Esophagus (tissue), 2 donors: ENCODE measurements at regions not wholly inside any gene's neighbourhood (a gene's known extent, or its start where the extent isn't known, plus 50 kb on each side); places are given as distances from the start of the nearest gene placed in this dataset.

Experiments used
- H3K27ac ChIP-seq, 2 donors: one replicate each; pipeline ENCODE4 v1.5.1; 2013; ENCODE audit warnings: low read depth in 2 of 2, mild to moderate bottlenecking in 2 of 2, inconsistent platforms in 1 of 2, low read length in 1 of 2, moderate library complexity in 1 of 2
- H3K27me3 ChIP-seq, 2 donors: one replicate each; pipeline ENCODE4 v1.6.1; 2013; ENCODE audit warnings: low read length in 2 of 2, control low read depth in 1 of 2, mild to moderate bottlenecking in 1 of 2; ENCODE audit not compliant: insufficient read depth in 2 of 2, control insufficient read depth in 1 of 2
- H3K36me3 ChIP-seq, 2 donors: one replicate each; pipeline ENCODE4 v1.6.1; 2013; ENCODE audit warnings: low read length in 1 of 2; ENCODE audit not compliant: control insufficient read depth in 2 of 2, insufficient read depth in 2 of 2
- H3K4me1 ChIP-seq, 2 donors: one replicate each; pipeline ENCODE4 v1.6.1; 2013; ENCODE audit warnings: low read length in 1 of 2; ENCODE audit not compliant: control insufficient read depth in 2 of 2, insufficient read depth in 2 of 2
- H3K4me3 ChIP-seq, 2 donors: one replicate each; pipeline ENCODE4 v1.5.1; 2013; ENCODE audit warnings: low read length in 2 of 2, mild to moderate bottlenecking in 2 of 2, low read depth in 1 of 2, moderate library complexity in 1 of 2
- H3K9me3 ChIP-seq, 2 donors: one replicate each; pipeline ENCODE4 v1.6.1; 2013; ENCODE audit warnings: mild to moderate bottlenecking in 2 of 2, low read depth in 1 of 2, low read length in 1 of 2, moderate library complexity in 1 of 2; ENCODE audit not compliant: control insufficient read depth in 2 of 2, insufficient read depth in 1 of 2
- WGBS, 2 donors: extraction: QIAGEN DNeasy Blood & Tissue Kit; methylation state at CpG; one replicate each; pipeline ENCODE4 v1.1.7; 2013; 5-methylcytosine and 5-hydroxymethylcytosine counted together
- donor health status: healthy with polysubstance abuse.
- donor health status: Bipolar disorder and iron deficiency.

DNA sequence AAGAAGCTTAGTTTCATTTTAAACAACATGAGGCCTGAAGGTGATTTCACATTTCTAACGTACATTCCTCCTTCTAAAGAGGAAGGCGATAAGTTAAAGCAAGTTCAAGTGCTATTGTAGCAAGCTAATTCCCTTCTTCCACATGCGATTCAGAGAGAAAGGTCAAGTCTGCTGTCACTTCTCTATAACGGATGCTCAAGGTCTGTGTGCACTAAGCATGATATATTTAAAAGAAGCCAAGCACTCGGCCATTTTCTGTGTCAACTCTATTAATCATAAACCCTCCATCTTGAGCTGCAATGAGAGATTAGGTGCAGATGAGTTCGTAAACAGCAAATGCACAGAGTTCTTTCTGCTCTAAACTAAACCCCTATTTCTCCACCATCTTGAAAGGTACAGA is 568.8 kb upstream of the ZFHX3 start:
- Histone ChIP-seq H3K9me3 (no peaks in the 10 kb centered on the region), H3K27ac (no peak overlapping the region), H3K27me3 (no peaks in the 10 kb centered on the region), H3K36me3 (no peaks in the 10 kb centered on the region), H3K4me1 (no peaks in the 10 kb centered on the region), H3K4me3 (no peak overlapping the region)
- 63 to 72% methylated on average over 6 of the region's 6 CpGs for WGBS, 2 donors

DNA sequence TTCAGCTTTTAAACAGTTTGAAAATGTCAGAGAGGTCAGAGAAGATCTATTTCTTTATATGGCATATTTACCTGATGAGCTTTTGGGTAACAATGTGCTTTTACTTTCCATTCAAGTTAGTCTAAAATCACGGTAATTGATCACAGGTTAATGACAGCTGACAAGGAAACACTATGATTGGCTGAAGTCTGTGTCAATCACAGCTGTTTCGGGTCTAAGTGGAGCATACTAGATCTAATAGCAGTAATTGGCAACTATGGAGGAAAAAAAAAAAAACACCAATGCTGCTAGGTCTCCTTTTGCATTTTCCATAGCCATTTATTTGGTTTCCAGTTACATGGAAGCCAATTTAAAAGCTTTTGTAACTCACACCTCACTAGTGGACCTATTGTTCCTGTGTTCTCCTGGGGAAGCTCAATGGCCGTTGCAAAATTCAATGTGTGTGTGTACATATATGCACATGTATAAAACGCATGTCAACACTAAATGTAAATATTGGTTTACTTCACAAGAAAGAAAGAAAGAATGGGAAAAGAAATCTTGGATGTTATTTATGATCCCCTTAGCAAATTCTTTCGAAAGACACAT is 568.3 kb upstream of the ZFHX3 start:
- WGBS, 2 donors, result 65 to 69% methylated on average over 5 of the region's 5 CpGs
- no peaks in the 10 kb centered on the region for H3K4me1 ChIP-seq
- no peak overlapping the region for H3K4me3 ChIP-seq
- H3K36me3 ChIP-seq, result no peaks in the 10 kb centered on the region
- no peaks in the 10 kb centered on the region for H3K27me3 ChIP-seq
- H3K27ac ChIP-seq, result no peak overlapping the region
- no peaks in the 10 kb centered on the region for H3K9me3 ChIP-seq

DNA sequence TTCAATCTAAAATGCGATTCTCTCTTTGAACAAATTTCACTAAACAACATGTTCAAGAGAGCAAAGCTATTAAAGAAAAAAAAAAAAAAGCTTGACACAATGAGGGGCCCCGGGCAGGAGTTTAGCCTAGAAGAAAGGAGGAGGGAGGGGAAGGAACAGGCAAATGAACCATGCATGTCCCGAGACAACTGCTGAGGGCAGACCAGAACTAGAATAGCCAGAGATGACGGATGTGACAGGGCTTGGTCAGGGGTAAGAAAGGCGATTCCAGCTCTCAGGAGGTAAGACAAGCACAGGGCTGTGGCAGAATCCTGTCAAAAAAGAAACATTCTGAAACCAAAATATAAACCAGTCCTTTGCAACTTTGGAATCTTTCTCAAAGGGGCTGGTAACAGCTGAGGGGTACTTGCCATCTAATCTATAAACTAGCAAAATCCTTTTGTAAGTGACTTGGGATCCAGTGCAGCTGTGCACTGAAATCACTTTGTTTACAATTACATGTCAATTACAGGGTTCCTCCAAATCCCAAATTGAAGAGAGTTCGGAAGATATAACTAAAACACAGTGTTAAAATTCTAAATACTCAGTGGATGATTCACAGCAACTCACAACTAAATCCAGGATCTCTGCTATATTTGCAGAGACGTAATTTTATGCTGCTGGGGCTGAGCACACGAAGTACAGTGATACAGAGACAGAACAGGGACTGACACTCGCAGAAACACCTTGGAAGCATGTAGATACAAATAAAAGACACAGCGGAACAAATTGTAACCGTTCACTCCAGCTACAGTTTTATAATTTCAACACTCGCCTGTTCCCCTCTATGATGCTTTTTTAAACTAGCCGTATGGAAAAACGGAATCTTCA is 567.4 kb upstream of the ZFHX3 start:
- no peaks in the 10 kb centered on the region for H3K36me3 ChIP-seq
- 57 to 68% methylated on average over 14 of the region's 14 CpGs for WGBS, 2 donors
- no peak overlapping the region for H3K4me3 ChIP-seq
- H3K27me3 ChIP-seq, result no peaks in the 10 kb centered on the region
- no peak overlapping the region for H3K27ac ChIP-seq
- H3K9me3 ChIP-seq, result no peaks in the 10 kb centered on the region
- H3K4me1 ChIP-seq, result no peaks in the 10 kb centered on the region

DNA sequence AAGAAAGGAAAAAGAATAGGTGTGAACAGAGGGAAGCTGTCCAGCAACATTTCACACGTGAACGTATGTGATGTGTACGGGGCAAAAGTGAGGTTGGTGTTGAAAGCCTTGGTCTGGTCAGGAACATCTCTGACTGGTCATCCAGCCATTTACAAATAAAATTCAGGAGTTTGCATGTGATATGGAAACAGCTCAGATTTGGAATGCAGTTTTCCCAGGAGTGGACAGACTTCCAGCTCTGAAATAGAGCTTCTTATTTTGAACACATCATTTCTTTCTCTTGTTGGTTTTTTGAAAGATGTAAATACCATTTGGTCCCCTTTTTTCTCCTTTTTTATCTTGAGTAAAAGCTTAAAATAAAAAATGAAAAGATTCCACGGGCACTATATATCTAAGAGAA is 566.2 kb upstream of the ZFHX3 start:
- Histone ChIP-seq H3K27ac (no peak overlapping the region), H3K4me1 (no peaks in the 10 kb centered on the region)
- 82 to 87% methylated on average over 4 of the region's 4 CpGs for WGBS, 2 donors

DNA sequence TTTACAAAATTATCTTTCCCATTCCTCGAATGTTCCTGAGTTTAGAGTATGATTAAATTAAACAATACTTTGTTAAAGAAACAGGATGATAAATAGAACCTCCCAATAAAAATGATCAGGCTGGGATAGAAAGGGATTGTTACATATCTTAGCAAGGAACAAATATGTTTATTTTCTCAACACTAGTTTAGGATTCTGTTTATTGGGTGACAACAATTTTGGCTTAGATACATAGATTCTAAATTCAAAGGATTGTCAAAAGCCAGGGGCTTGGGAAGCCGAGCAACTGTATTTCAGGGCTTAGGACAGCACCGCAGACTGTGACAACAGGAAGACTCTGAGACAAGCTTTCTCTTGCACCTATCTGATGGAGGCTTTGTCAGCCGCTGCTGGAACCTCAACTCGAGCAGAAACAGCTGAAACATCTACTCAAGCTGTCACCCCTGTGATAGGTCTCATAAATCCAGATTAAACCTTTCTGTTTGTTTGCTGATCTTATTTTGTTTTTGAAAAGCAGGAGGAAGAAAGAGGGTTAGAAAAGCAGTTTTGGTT is 562.8 kb upstream of the ZFHX3 start:
- Histone ChIP-seq H3K4me1 (no peaks in the 10 kb centered on the region), H3K36me3 (no peaks in the 10 kb centered on the region), H3K27ac (no peak overlapping the region), H3K27me3 (no peaks in the 10 kb centered on the region), H3K4me3 (no peak overlapping the region), H3K9me3 (no peaks in the 10 kb centered on the region)
- WGBS, 2 donors, result 44 to 55% methylated on average over 5 of the region's 5 CpGs

More for the DNA sequence above, 566.2 kb upstream of the ZFHX3 start:
- Histone ChIP-seq H3K9me3 (no peaks in the 10 kb centered on the region), H3K4me3 (no peak overlapping the region), H3K36me3 (no peaks in the 10 kb centered on the region), H3K27me3 (no peaks in the 10 kb centered on the region)

DNA sequence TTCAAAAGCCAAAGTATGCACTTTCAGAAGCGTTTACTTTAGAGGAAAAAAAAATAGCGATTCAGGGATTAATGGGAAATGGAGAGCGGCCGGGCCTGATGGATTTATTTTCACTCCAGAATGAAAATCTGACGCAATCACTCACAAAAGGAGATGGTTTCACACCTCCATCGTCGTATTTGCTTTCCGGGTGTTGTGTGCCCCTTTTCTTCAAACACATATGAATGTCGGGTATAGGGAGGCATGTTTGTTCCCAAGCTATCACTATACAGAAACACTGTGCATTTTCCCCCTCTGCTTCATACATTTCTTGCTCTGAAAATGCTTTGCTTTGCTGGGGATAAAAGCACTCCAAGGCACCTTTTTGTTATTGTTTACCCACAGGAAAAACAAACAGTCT is 562.2 kb upstream of the ZFHX3 start:
- WGBS, 2 donors, result 36 to 48% methylated on average over 9 of the region's 9 CpGs
- no peaks in the 10 kb centered on the region for H3K27me3 ChIP-seq
- no peaks in the 10 kb centered on the region for H3K9me3 ChIP-seq
- no peak overlapping the region for H3K27ac ChIP-seq
- H3K4me1 ChIP-seq, result no peaks in the 10 kb centered on the region
- H3K4me3 ChIP-seq, result no peak overlapping the region
- no peaks in the 10 kb centered on the region for H3K36me3 ChIP-seq

DNA sequence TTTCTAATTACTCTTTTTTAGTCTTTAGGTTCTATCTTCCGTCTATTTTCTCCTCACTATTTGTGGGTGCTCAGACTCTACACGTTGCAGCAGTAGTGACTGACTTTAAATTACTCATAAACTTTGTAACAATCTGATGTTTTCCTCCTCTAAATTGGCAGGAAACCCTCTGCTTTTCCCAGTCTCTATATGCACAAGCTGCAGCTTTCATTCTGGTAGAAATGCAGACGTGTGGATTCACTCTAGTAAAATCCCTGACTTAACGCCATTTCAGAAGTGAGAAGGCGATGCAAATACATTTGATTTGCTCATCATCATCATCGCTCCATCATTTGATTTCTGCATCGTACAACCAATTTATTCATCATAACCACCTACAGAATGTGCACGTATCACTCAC is 561.0 kb upstream of the ZFHX3 start:
- WGBS, 2 donors, result 84 to 85% methylated on average over 8 of the region's 8 CpGs
- Histone ChIP-seq H3K4me3 (no peak overlapping the region), H3K9me3 (no peaks in the 10 kb centered on the region), H3K4me1 (no peaks in the 10 kb centered on the region), H3K27me3 (no peaks in the 10 kb centered on the region), H3K36me3 (no peaks in the 10 kb centered on the region), H3K27ac (no peak overlapping the region)

DNA sequence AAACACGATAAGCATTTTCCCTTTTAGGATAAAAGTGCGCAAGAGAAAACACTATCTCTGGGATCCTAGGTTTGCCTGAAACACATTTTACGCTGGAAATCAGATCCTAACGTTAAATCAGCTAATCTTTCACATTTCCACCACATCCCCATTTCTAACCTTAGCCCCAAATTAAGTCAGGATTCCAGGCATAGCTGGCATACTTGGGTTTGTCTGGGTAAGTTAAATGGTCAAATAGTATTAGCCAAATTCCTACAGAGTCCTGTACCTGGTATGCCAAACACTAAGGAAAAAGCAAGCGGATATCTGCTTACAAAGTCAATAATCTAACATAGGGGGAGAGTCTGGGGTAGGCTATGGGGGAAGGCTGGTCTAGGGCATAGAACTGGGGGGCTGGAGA is 557.4 kb upstream of the ZFHX3 start:
- Histone ChIP-seq H3K4me3 (no peak overlapping the region), H3K36me3 (no peaks in the 10 kb centered on the region), H3K27ac (no peak overlapping the region), H3K9me3 (no peaks in the 10 kb centered on the region), H3K27me3 (no peaks in the 10 kb centered on the region), H3K4me1 (no peaks in the 10 kb centered on the region)
- 86 to 93% methylated on average over 5 of the region's 5 CpGs for WGBS, 2 donors

DNA sequence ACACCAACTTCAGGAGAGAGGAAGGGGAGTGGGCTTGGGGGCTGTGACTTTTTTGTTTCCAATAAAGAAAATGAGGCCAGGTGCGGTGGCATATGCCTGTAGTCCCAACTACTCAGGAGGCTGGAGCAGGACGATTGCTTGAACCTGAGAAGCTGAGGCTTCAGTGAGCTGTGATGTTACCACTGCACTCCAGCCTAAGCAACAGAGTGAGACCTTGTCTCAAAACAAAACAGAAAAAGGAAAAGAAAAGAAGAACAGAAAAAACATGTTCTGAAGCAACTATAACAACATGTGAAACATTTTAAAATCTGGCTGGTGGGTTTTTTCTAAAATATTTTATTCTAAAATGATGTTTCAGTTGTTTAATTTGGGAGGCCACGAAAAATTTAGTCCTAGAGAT is 554.0 kb upstream of the ZFHX3 start:
- no peak overlapping the region for H3K4me3 ChIP-seq
- no peaks in the 10 kb centered on the region for H3K4me1 ChIP-seq
- WGBS, 2 donors, result 79 to 80% methylated on average over 3 of the region's 3 CpGs
- no peaks in the 10 kb centered on the region for H3K36me3 ChIP-seq
- H3K27ac ChIP-seq, result no peak overlapping the region
- no peaks in the 10 kb centered on the region for H3K9me3 ChIP-seq
- H3K27me3 ChIP-seq, result no peaks in the 10 kb centered on the region

DNA sequence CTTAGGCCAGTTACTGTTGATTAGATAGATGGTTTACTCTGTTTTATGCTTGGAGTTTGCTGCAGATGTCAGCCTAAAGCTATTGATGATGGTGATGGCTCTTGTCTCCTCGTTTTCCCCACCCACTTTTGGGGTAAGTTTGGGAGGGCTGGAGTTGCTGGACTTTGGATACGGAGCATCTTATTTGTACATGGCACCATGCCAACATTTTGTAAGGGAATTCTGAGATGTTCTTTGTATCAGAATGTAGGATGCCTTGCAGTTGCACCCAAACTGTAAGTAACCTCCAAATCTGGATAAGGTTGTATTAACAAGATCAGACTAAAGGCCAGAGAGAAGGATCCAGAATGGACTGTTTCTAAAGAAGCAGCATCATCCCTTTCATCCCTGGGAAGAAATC is 551.9 kb upstream of the ZFHX3 start:
- no peaks in the 10 kb centered on the region for H3K4me1 ChIP-seq
- no peaks in the 10 kb centered on the region for H3K27me3 ChIP-seq
- H3K9me3 ChIP-seq, result no peaks in the 10 kb centered on the region
- no peaks in the 10 kb centered on the region for H3K36me3 ChIP-seq
- no peak overlapping the region for H3K27ac ChIP-seq
- no peak overlapping the region for H3K4me3 ChIP-seq
- 51 to 55% methylated on average over 2 of the region's 2 CpGs for WGBS, 2 donors
